Thoracic aorta (tissue), 2 donors: ENCODE measurements at regions not wholly inside any gene's neighbourhood (a gene's known extent, or its start where the extent isn't known, plus 50 kb on each side); places are given as distances from the start of the nearest gene placed in this dataset.

ENCODE experiments used
- ATAC-seq: fragments of 150-250 bp; one replicate; pipeline ENCODE4 v1.8.0; 2017; ENCODE audit warnings: low read depth; ENCODE audit not compliant: insufficient number of reproducible peaks, low FRiP score
- DNase-seq: peaks from one replicate; pipeline ENCODE4 v3.0.0-alpha.2; 2020; ENCODE audit warnings: low spot score
- H3K27ac ChIP-seq, 2 donors: fragments of 200-600 bp; sonication (generic); 1 replicate in 1 of 2; 2 replicates in 1 of 2; pipeline ENCODE4 v1.5.1; 2016; ENCODE audit warnings: mild to moderate bottlenecking in 2 of 2, moderate library complexity in 2 of 2
- H3K27me3 ChIP-seq: fragments of 200-600 bp; sonication (generic); replicated peaks from 2 replicates; pipeline ENCODE4 v1.6.0; 2016; ENCODE audit warnings: mild to moderate bottlenecking; ENCODE audit not compliant: insufficient read depth
- H3K36me3 ChIP-seq: fragments of 200-600 bp; sonication (generic); one replicate; pipeline ENCODE4 v1.5.1; 2016
- H3K4me1 ChIP-seq, 2 donors: fragments of 200-600 bp; sonication (generic); 1 replicate in 1 of 2; 2 replicates in 1 of 2; pipeline versions ENCODE4 v1.5.1 to v1.6.0; 2016; ENCODE audit warnings: low read depth in 2 of 2, mild to moderate bottlenecking in 1 of 2; ENCODE audit not compliant: control insufficient read depth in 1 of 2
- H3K4me3 ChIP-seq: fragments of 200-600 bp; sonication (generic); 2 replicates; pipeline ENCODE4 v1.5.1; 2016; ENCODE audit warnings: mild to moderate bottlenecking
- H3K9me3 ChIP-seq: fragments of 200-600 bp; sonication (generic); 2 replicates; pipeline ENCODE4 v1.5.1; 2016
- CTCF ChIP-seq: fragments of 200-600 bp; sonication (generic); IDR thresholded peaks from one replicate; pipeline ENCODE4 v1.5.1; 2019; ENCODE audit warnings: antibody characterized with exemption

- no peak for DNase-seq
- no peaks in the 10 kb centered on the region for H3K27me3 ChIP-seq
- H3K27ac ChIP-seq: no peak overlapping the region
- peaks cover 0 to 12% of the 10 kb centered on the region in 2 donors for H3K4me1 ChIP-seq
- TF ChIP-seq CTCF: no peak
- H3K9me3 ChIP-seq: no peaks in the 10 kb centered on the region
- H3K4me3 ChIP-seq: no peak overlapping the region
- no peaks in the 10 kb centered on the region for H3K36me3 ChIP-seq
- ATAC-seq: no peak
Measured at GRCh38 chr1:56156971-56157876, 422.1 kb downstream of the PLPP3 start.

GRCh38 chr1:56153276-56153675, 426.1 kb downstream of the PLPP3 start:
- Histone ChIP-seq H3K27me3 (no peaks in the 10 kb centered on the region), H3K9me3 (no peaks in the 10 kb centered on the region), H3K4me1 (peaks cover 0 to 16% of the 10 kb centered on the region in 2 donors), H3K27ac (no peak overlapping the region), H3K36me3 (no peaks in the 10 kb centered on the region), H3K4me3 (no peak overlapping the region)
- DNase-seq: no peak
- TF ChIP-seq CTCF: no peak
- no peak for ATAC-seq

- no peak overlapping the region for H3K4me3 ChIP-seq
- H3K27me3 ChIP-seq: no peaks in the 10 kb centered on the region
- no peak overlapping the region for H3K27ac ChIP-seq
- H3K9me3 ChIP-seq: no peaks in the 10 kb centered on the region
- no peak for ATAC-seq
- peaks cover 0 to 16% of the 10 kb centered on the region in 2 donors for H3K4me1 ChIP-seq
- no peaks in the 10 kb centered on the region for H3K36me3 ChIP-seq
- DNase-seq: no peak
- no peak for TF ChIP-seq CTCF
Measured at GRCh38 chr1:56152635-56153034, 426.7 kb downstream of the PLPP3 start.

GRCh38 chr1:56151402-56151801, 428.0 kb downstream of the PLPP3 start:
- Histone ChIP-seq H3K4me1 (peaks cover 7 to 19% of the 10 kb centered on the region in 2 donors), H3K27ac (no peak overlapping the region), H3K36me3 (no peaks in the 10 kb centered on the region), H3K4me3 (no peak overlapping the region), H3K9me3 (no peaks in the 10 kb centered on the region), H3K27me3 (no peaks in the 10 kb centered on the region)
- no peak for ATAC-seq
- no peak for DNase-seq
- TF ChIP-seq CTCF: no peak

- TF ChIP-seq CTCF: no peak
Measured at GRCh38 chr1:56150441-56151215, 428.7 kb downstream of the PLPP3 start.

More at GRCh38 chr1:56150441-56151215, 428.7 kb downstream of the PLPP3 start:
- no peak overlapping the region for H3K27ac ChIP-seq
- peaks cover 8 to 27% of the 10 kb centered on the region in 2 donors for H3K4me1 ChIP-seq
- H3K36me3 ChIP-seq: no peaks in the 10 kb centered on the region
- ATAC-seq: no peak
- no peaks in the 10 kb centered on the region for H3K9me3 ChIP-seq
- no peak for DNase-seq
- H3K4me3 ChIP-seq: no peak overlapping the region
- H3K27me3 ChIP-seq: no peaks in the 10 kb centered on the region
